OCI-LY7 (cell line): ENCODE measurements at regions not wholly inside any gene's neighbourhood (a gene's known extent, or its start where the extent isn't known, plus 50 kb on each side); places are given as distances from the start of the nearest gene placed in this dataset.
A peak's percentile ranks its signal among the peaks of the same experiment; 100 is the strongest.
"Not testable (repeated sequence)": the region's sequence is repeated elsewhere in the genome, so short reads cannot be mapped to it uniquely, and the experiment has no call there.

Source experiments
- BruUV-seq: library from RNA; stranded (reverse); fragments of 400-500 nt; replicated peaks from 2 replicates; lab custom pipeline; 2021; lab: Mats Ljungman, UMichigan
- CTCF ChIA-PET: fragments of 300-600 bp; sonication (Branson Sonifier 250); formaldehyde crosslinking; loops from one replicate; lab custom pipeline; 2022; ENCODE audit warnings: antibody characterized with exemption; ENCODE audit not compliant: unreplicated experiment; lab: Charles Lee
- POLR2A ChIA-PET: fragments of 300-600 bp; sonication (Branson Sonifier 250); formaldehyde crosslinking; loops from one replicate; lab custom pipeline; 2022; ENCODE audit warnings: antibody characterized with exemption; lab: Charles Lee
- DNase-seq: peaks from one replicate; pipeline ENCODE4 v3.0.0-alpha.2; 2015; ENCODE audit warnings: low spot score
- H2AFZ ChIP-seq: fragments of 200-600 bp; sonication (generic), shearing (Covaris generic); 2 replicates; pipeline ENCODE4 v1.6.1; 2014; ENCODE audit warnings: mild to moderate bottlenecking, antibody characterized with exemption, low read length, moderate library complexity
- H3K27ac ChIP-seq: fragments of 200-600 bp; sonication (generic); 2 replicates; pipeline ENCODE4 v1.5.1; 2014; ENCODE audit warnings: mixed run types, low read depth, mild to moderate bottlenecking, moderate library complexity, low read length, inconsistent platforms; ENCODE audit not compliant: poor library complexity, severe bottlenecking
- H3K36me3 ChIP-seq: fragments of 200-600 bp; sonication (generic); 2 replicates; pipeline ENCODE4 v1.6.1; 2014; ENCODE audit warnings: mild to moderate bottlenecking, antibody characterized with exemption, low read length, moderate library complexity, mixed read lengths; ENCODE audit not compliant: insufficient read depth
- H3K4me1 ChIP-seq: fragments of 200-600 bp; sonication (generic); 2 replicates; pipeline ENCODE4 v1.5.1; 2014; ENCODE audit warnings: mild to moderate bottlenecking, low read length; ENCODE audit not compliant: insufficient read depth, poor library complexity, severe bottlenecking
- H3K4me2 ChIP-seq: fragments of 200-600 bp; sonication (generic); 2 replicates; pipeline ENCODE4 v1.6.1; 2014; ENCODE audit warnings: mild to moderate bottlenecking, low read length
- H3K4me3 ChIP-seq: fragments of 200-600 bp; sonication (generic); 2 replicates; pipeline ENCODE4 v1.5.1; 2014; ENCODE audit warnings: mild to moderate bottlenecking, low read depth, low read length; ENCODE audit not compliant: poor library complexity, severe bottlenecking
- H3K79me2 ChIP-seq: fragments of 200-600 bp; sonication (generic); 2 replicates; pipeline ENCODE4 v1.6.1; 2016; ENCODE audit warnings: low read depth, mild to moderate bottlenecking, low read length, moderate library complexity, mixed read lengths; ENCODE audit not compliant: insufficient read depth
- H3K9me2 ChIP-seq: fragments of 200-600 bp; sonication (generic); 2 replicates; pipeline ENCODE4 v1.6.1; 2016; ENCODE audit warnings: mild to moderate bottlenecking, low read length, mixed read lengths; ENCODE audit not compliant: insufficient read depth
- H3K9me3 ChIP-seq: fragments of 200-600 bp; sonication (generic); 2 replicates; pipeline ENCODE4 v1.6.1; 2014; ENCODE audit warnings: mild to moderate bottlenecking, mixed run types, low read length, mixed read lengths
- H4K20me1 ChIP-seq: fragments of 200-600 bp; sonication (generic); 2 replicates; pipeline ENCODE4 v1.6.1; 2014; ENCODE audit warnings: mild to moderate bottlenecking, antibody characterized with exemption, low read length, moderate library complexity, mixed read lengths; ENCODE audit not compliant: insufficient read depth
- EZH2phosphoT487 ChIP-seq: fragments of 200-600 bp; sonication (generic); IDR thresholded peaks from 2 replicates; pipeline ENCODE4 v1.6.1; 2018; ENCODE audit warnings: low read depth, borderline replicate concordance, mild to moderate bottlenecking, mixed run types, antibody characterized with exemption, low read length, moderate library complexity, mixed read lengths
- intact Hi-C: fragments of 100-400 bp; cut with micrococcal nuclease; formaldehyde crosslinking; loops from one replicate; pipeline ENCODE4 v1.10.0; 2022; ENCODE audit not compliant: unreplicated experiment
- TF ChIP-seq, protein P1 (sequence below): fragments of 200-600 bp; sonication (generic); conservative IDR thresholded peaks from 2 replicates; pipeline ENCODE4 v1.5.1; 2014; ENCODE audit warnings: mild to moderate bottlenecking, antibody characterized with exemption, low read length, moderate library complexity, mixed read lengths

- CTCF ChIA-PET, H3K79me2 ChIP-seq, POLR2A ChIA-PET, DNase-seq, H3K9me2 ChIP-seq, H3K4me1 ChIP-seq, H3K27ac ChIP-seq, H3K4me3 ChIP-seq, H3K9me3 ChIP-seq, BruUV-seq, H4K20me1 ChIP-seq, H3K4me2 ChIP-seq, H2AFZ ChIP-seq, H3K36me3 ChIP-seq, intact Hi-C loops: not testable (repeated sequence)
Observed at GRCh38 chr7:39833865-39834634, 116.0 kb upstream of the CDK13 start.

GRCh38 chr7:39838326-39838725, 111.7 kb upstream of the CDK13 start:
- Histone ChIP-seq H2AFZ (no peak overlapping the region), H3K27ac (no peak overlapping the region), H3K9me3 (no peaks in the 10 kb centered on the region), H3K4me1 (no peaks in the 10 kb centered on the region), H4K20me1 (no peaks in the 10 kb centered on the region), H3K79me2 (no peaks in the 10 kb centered on the region), H3K36me3 (no peaks in the 10 kb centered on the region), H3K9me2 (0 out of 2 replicates have a peak, but pooled peaks cover 4% of the 10 kb centered on the region), H3K4me2 (no peak overlapping the region), H3K4me3 (no peak overlapping the region)
- BruUV-seq, result no TSS peak
- no peak for TF ChIP-seq EZH2phosphoT487
- TF ChIP-seq, protein P1, sequence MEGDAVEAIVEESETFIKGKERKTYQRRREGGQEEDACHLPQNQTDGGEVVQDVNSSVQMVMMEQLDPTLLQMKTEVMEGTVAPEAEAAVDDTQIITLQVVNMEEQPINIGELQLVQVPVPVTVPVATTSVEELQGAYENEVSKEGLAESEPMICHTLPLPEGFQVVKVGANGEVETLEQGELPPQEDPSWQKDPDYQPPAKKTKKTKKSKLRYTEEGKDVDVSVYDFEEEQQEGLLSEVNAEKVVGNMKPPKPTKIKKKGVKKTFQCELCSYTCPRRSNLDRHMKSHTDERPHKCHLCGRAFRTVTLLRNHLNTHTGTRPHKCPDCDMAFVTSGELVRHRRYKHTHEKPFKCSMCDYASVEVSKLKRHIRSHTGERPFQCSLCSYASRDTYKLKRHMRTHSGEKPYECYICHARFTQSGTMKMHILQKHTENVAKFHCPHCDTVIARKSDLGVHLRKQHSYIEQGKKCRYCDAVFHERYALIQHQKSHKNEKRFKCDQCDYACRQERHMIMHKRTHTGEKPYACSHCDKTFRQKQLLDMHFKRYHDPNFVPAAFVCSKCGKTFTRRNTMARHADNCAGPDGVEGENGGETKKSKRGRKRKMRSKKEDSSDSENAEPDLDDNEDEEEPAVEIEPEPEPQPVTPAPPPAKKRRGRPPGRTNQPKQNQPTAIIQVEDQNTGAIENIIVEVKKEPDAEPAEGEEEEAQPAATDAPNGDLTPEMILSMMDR, result no peak
- ChIA-PET POLR2A (interaction anchor here (0.6 kb wide), 1 partner anchor 292 kb away, joined by 4 read pairs; no protein-coding TSS in a partner anchor), CTCF (no interaction called here)
- intact Hi-C loops, result no loop called here
- DNase-seq, result peak; percentile 1

DNA sequence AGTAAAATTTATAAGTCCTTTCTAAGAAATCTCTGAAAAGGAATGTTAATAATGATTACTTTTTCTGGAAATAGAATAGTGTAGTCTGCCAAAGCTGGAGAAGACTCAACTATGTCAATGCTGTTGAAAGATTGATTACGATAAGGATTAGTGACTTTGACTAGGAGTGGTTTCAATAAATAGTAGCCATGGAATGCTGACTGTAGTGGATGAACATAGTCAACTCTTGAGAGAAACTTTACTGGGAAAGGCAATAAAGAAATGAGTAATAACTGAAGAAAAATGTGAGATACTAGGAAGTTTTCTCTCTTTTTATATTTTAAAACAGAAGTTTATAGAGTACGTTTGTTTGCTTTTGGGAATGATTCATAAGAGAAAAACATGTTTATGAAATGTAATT, 105.0 kb upstream of the CDK13 start:
- no peak overlapping the region for H3K4me3 ChIP-seq
- H3K9me2 ChIP-seq, result no peaks in the 10 kb centered on the region
- H3K4me2 ChIP-seq, result no peak overlapping the region
- no peak for DNase-seq
- POLR2A ChIA-PET, result no interaction called here
- no TSS peak for BruUV-seq
- H3K36me3 ChIP-seq, result no peaks in the 10 kb centered on the region
- TF ChIP-seq, protein P1, result no peak
- TF ChIP-seq EZH2phosphoT487, result no peak
- no peaks in the 10 kb centered on the region for H3K79me2 ChIP-seq
- H4K20me1 ChIP-seq, result no peaks in the 10 kb centered on the region
- intact Hi-C loops, result no loop called here
- no peak overlapping the region for H2AFZ ChIP-seq
- H3K9me3 ChIP-seq, result no peaks in the 10 kb centered on the region
- CTCF ChIA-PET, result no interaction called here
- no peaks in the 10 kb centered on the region for H3K4me1 ChIP-seq
- no peak overlapping the region for H3K27ac ChIP-seq
